ENCODE measurements at regions not wholly inside any gene's neighbourhood (a gene's known extent, or its start where the extent isn't known, plus 50 kb on each side); places are given as distances from the start of the nearest gene placed in this dataset.
"Not testable (repeated sequence)": the region's sequence is repeated elsewhere in the genome, so short reads cannot be mapped to it uniquely, and the experiment has no call there.

- no peak for DNase-seq
Observed at GRCh38 chr6:140427842-140428241, 1053.4 kb upstream of the CITED2 start.

DNA sequence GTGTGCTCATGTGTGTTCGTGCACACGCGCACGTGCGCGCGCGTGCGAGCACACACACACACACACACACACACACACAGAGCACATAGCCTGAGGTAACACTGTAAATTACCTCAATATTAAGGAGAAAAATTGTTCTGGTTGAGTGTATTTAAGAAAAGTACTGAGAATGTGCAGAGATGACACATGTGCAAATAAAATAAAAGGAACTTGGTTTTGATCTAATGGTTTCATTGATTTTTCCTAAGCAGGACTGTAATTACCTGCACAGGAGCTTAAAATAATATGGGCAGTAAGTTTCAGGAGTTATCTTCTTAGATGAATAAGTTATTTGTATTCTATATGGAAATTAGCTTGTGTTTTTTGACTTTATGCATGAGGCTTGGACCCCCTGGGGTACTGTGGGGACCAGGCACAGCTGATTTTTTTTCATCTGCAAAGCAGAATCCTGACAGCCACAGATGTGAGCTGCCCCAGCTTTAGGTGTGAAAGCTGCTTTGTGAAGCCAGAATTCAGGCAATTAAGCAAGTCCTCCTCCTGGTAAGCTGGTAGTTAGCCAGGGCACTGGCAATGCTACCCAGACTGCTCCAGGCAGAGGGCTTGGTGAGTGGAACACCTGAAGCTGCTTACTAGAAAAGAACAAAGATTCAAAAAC is 1040.6 kb upstream of the CITED2 start:
- peak in 1 of 3 experiments; percentile 32 for DNase-seq

DNA sequence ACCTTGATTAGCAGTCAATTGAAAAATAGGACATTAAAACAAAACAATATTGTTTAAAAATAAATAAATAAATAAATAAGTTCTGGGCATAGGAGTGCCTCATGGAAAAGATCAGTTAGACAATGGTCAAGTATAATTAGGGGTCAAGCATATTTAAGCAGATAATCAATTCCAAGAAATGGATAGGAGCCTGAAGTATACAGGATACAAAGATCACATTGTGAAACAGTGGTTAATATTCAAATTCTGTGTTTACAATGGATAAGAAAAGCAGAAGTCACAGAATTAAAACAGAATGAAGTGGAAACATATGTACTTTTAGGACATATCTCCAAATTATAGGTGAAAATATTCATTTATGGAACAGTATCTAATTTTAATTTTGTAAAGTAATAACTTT is 1028.6 kb upstream of the CITED2 start:
- no peak for DNase-seq

- DNase-seq: no peak
Observed at GRCh38 chr6:140401761-140402160, 1027.3 kb upstream of the CITED2 start.

- DNase-seq: no peak
Observed at GRCh38 chr6:140398076-140398475, 1023.6 kb upstream of the CITED2 start.

- DNase-seq: no peak
Observed at GRCh38 chr6:140397106-140397505, 1022.7 kb upstream of the CITED2 start.

DNA sequence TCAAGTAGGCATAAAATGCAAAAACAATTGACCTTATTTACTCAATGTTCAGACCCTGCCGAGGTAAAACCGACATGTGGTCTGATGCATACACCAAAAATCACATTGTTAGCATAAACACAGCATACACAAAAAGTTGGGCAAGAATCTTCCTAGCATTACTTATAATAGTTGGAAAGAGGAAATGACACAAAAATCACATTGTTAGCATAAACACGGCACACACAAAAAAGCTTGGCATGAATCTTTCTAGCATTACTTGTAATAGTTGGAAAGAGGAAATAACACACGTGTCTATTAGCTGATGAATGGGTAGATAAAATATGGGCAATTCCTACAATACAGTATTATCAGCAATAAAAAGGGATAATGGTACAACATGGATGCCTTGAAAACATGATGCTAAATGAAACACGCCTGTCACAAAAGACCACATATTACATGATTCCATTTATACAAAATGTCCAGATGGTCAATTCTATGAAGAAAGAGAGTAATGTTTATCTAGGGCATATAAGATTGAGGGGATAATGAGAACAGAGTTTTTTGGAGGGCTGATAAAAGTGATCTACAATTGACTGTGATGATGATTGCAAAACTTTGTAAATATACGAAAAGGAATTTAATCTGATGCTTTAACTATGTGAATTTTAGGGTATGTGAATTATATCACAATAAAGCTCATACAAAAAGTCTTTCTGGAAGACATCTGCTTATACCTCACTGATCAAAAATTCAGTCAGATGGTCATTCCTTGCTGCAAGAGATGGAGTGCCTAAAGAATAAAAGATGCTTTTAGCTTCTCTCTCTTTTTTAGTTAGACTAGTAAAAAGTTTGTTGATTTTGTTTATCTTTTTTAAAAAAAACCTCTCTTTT is 1019.5 kb upstream of the CITED2 start:
- DNase-seq: no peak

- no peak for DNase-seq
Observed at GRCh38 chr6:140388815-140389214, 1014.4 kb upstream of the CITED2 start.

- no peak for DNase-seq
Observed at GRCh38 chr6:140388192-140388802, 1013.8 kb upstream of the CITED2 start.

GRCh38 chr6:140385679-140386078 is 1011.2 kb upstream of the CITED2 start:
- DNase-seq: no peak

GRCh38 chr6:140382355-140382754 is 1007.9 kb upstream of the CITED2 start:
- DNase-seq: no peak

GRCh38 chr6:140380427-140381218 is 1006.2 kb upstream of the CITED2 start:
- DNase-seq: no peak

GRCh38 chr6:140379919-140380318 is 1005.5 kb upstream of the CITED2 start:
- DNase-seq: no peak

DNA sequence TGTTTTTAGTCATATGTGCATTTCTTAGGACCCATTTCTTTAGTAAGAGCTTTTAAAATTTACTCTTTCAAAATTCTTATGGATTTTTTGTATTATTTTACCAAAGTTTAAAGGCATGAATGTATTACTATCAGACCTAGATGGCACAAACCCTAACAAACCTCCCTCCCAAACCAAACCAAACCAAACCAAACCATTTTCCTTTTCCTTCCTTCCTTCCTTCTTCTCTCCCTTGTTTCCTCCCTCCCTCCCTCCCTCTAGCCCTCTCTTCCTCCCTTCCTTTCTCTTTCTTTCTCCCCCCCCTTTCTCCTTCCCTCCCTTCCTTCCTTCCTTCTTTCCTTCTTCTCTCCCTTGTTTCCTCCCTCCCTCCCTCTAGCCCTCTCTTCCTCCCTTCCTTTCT is 1001.8 kb upstream of the CITED2 start:
- DNase-seq: no peak

- not testable (repeated sequence) for DNase-seq
Observed at GRCh38 chr6:140373728-140374127, 999.3 kb upstream of the CITED2 start.

DNA sequence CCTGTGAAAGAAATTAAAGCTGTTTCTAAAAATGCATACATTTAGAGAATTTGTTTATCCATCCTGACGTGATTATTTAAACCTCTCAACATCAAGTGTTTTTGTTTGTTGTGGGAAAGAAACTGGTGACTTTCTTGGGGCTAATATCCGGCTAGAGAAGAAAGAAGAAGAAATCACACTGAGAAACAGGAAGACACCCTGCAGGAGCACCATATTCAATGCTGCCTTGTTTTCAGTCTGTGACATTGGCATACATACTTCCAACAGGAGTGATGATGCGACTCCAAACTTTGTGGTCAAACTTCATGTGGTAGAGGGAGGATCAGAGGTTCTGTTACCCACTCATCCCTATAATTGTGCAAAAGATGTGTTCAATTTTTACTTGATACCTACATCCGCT is 997.6 kb upstream of the CITED2 start:
- no peak for DNase-seq

DNA sequence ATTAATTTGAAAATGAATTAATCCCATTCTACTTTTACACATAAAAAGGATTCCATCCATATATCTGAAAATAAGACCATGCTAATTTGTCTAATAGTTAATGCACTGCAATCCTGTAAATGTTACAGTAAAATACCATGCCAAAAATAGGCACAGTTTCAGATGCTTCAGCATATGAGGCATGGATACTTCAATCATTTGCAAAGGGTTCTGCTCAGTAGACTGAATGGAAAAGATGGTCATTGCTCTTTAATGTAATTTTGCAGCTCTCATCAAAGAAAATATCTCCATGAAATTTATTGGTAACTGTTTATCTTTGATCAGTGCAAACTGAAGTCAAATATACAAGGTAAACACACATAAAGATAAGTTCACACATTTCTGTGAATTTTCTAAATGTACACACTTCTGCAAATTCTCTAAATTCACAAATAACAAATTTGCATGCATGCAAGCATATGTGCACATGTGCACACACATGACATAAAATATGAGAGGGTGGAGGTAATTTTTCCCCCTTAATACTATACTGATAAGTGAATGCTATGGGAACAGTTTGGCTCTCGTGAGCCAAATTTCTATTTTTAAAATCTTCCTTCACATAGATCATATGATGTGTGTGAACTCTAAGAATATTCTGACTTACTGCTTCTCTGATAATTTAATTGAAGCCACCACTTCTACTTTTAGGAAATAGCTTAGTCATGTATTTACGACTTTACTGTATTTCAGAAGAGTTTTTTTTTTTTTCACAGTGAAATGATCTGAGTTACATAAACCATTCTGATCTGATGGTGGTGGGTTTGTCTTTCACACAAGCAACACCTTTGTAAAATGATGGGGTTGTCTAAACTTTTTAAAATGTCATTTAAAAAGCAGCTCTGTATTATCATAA is 996.8 kb upstream of the CITED2 start:
- DNase-seq: no peak

- no peak for DNase-seq
Observed at GRCh38 chr6:140370441-140370840, 996.0 kb upstream of the CITED2 start.

GRCh38 chr6:140366991-140367390 is 992.5 kb upstream of the CITED2 start:
- DNase-seq: no peak

DNA sequence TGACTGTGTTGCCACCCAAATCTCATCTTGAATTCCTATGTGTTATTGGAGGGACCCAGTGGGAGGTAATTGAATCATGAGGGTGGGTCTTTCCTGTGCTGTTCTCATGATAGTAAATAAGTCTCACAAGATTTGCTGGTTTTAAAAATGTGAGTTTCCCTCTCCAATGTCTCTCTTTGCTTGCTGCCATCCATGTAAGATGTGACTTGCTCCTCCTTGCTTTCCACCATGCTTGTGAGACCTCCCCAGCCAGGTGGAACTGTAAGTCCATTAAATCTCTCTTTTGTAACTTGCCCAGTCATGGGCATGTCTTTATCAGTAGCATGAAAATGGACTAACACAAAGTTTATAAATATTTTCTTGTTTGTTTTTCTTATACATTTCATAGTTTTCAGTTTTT is 990.5 kb upstream of the CITED2 start:
- DNase-seq: no peak

GRCh38 chr6:140360651-140361050 is 986.2 kb upstream of the CITED2 start:
- DNase-seq: peak in 2 of 3 experiments; percentile 29 to 73

DNA sequence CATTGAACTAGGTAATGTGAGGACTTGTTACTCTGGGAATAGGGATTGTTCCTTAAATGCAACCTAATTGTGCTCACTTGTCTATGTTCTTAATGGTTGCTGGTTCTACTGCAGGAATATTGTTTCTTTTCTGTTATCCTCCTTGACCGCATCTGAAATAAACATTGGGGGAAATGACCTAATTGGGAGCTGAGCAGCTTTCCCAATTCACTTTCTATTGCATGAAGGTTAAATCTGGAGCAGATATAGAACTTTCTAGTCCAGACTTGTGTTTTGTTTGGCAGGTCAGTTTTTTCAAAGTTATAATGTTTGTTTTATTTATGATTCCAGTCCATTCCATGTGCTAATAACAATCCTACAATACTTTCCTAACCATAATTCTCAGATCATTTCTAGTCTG is 981.0 kb upstream of the CITED2 start:
- DNase-seq: no peak
